Activated CD8-positive, alpha-beta memory T cell treated with anti-CD3 and anti-CD28 coated beads, Interleukin-2, amount 50 U/mL, for 4 hours (primary cell): ENCODE measurements at regions not wholly inside any gene's neighbourhood (a gene's known extent, or its start where the extent isn't known, plus 50 kb on each side); places are given as distances from the start of the nearest gene placed in this dataset.
"Not testable (repeated sequence)": the region's sequence is repeated elsewhere in the genome, so short reads cannot be mapped to it uniquely, and the experiment has no call there.

Experiments used
- DNase-seq: peaks from one replicate; pipeline ENCODE4 v3.0.0-alpha.2; 2020

GRCh38 chr12:25327321-25327720 is 76.6 kb upstream of the KRAS start:
- DNase-seq, result no peak

- DNase-seq, result no peak
Measured at GRCh38 chr12:25326326-25326725, 75.6 kb upstream of the KRAS start.

- DNase-seq, result no peak
Measured at GRCh38 chr12:25324861-25325260, 74.1 kb upstream of the KRAS start.

GRCh38 chr12:25323581-25323982 is 72.9 kb upstream of the KRAS start:
- no peak for DNase-seq

DNA sequence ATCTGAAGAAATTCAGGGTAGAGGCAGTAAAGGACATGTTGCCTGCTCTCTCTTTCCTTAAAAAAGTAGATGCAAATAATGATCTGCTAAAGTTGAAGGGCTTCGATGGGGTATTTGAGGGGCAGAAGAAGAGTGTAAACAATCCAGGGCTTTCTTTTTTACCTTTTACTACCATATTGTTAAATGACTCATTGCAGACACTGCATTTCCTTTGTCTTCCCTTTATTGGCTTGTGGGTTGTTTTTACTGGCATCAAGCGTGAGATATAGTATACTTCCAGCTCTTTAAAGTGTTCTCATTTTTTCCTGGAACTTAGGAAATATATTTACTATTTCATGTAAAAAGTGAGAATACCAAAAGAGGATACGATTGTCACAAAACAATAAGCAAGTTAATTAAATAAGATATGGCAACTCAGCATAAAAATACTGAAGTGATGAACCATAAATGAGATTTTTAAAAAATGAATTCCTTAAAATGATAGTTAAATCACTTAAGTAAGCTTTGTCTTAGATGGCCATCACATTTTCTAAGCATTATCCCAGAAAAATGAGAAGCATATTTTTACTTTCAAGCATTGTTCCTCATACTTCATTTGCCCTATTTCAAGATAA is 72.3 kb upstream of the KRAS start:
- DNase-seq, result no peak

DNA sequence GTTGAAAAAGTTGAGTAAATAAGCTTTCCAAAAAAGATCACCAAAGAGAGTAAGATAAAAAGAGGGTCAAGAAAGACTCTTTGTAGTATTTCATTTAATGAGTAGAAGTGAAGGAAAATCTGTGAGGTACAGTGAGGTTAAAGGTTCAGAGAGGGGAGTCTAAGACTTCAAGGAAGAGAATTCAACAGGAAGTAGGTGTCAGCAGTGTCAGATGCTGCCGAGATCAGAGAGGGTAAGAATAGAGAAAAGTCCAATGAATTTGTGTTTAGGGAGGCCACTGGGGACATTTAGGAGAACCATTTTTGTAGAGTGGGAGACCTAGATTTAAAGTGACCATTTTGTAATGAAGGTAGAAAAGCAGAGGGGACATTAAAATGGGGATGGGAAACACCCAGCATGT is 71.6 kb upstream of the KRAS start:
- no peak for DNase-seq

GRCh38 chr12:25321772-25322171 is 71.0 kb upstream of the KRAS start:
- no peak for DNase-seq

DNA sequence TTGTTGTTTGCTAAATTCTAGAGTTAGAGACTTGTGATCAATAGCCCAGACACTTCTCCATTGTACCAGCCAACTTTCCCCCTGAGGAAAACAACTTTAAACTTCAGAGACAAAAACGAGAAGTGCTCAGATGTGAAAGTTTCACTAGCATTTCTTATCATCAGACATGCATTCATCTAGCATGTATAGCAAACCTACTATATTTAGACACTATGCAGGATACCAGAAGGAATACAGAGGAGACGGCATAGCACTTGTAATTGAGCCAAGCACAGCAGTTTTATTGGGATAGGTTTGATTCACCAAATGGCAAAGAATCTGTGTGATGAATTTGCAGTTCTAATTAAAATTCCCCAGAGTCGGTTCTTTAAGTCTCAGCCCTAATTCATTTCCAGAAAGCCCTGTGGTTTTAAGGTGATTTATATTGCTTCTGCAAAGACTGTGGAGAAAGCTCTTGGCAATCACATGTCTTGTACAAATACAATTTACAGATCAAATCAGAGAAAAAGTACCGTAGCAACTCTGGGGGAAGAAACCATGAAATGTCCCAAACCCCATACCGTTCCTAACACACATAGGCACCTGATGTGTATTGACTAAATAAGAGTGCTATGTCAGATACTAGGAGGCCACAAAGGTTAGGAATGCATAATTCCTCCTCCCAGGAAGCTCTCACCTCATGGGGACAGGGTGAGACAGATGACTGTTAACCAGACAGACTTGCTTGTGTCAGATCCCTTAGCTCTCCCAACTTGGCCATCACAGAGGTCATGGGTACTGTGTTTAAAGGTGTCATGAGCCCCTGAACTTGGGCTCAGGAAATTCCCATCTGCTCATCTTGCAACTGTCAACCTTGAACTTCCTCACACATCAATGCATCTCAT is 69.6 kb upstream of the KRAS start:
- DNase-seq, result no peak

GRCh38 chr12:25319233-25319984 is 68.7 kb upstream of the KRAS start:
- no peak for DNase-seq

DNA sequence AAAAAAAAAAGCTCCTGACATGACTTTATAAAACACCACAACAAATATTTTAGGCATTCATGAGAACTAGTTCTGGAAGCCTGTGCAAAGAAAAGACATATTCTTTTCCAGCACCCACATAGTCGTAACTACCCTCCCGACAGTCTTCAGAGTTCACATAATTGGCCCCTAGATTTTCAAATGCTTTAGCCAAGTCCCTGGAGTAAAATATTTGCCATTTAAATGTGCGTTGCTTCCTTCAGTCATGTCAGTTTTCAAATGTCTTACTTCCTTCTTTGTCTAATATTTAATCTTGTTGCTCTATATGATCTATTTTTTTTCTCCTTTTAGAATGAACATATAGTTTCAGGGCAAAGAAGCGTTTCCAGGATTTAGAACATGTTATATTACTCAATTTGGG is 66.8 kb upstream of the KRAS start:
- DNase-seq, result no peak

DNA sequence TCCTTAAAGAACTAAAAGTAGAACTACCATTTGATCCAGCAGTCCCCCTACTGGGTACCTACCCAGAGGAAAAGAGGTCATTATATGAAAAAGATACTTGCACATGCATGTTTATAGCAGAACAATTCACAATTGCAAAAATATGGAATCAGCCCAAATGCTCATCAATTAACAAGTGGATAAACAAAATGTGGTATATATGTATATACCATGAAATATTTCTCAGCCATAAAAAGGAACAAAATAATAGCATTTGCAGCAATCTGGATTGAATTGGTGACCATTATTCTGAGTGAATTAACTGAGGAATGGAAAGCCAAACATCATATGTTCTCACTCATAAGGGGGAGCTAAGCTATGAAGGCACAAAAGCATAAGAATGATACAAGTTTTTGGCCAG is 64.7 kb upstream of the KRAS start:
- no peak for DNase-seq

DNA sequence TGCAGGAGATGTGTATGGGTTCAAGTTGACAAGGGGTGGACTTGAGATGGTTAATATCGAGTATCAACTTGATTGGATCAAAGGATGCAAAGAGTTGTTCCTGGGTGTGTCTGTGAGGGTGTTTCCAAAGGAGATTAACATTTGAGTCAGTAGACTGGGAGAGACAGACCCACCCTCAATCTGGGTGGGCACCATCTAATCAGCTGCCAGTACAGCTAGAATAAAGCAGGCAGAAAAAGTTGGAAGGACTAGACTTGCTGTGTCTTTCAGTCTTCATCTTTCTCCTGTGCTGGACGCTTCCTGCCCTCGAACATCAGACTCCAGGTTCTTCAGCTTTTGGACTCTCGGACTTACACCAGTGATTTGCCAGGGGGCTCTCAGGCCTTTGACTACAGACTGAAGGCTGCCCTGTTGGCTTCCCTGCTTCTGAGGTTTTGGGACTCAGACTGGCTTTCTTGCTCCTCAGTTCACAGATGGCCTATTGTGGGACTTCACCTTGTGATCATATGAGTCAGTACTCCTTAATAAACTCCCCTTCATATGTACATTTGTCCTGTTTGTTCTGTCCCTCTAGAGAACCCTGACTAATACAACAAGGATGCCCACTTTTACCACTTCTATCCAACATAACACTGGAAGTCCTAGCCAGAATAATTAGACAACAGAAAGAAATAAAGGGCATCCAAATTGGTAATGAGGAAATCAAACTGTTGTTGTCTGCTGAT is 62.7 kb upstream of the KRAS start:
- not testable (repeated sequence) for DNase-seq

DNA sequence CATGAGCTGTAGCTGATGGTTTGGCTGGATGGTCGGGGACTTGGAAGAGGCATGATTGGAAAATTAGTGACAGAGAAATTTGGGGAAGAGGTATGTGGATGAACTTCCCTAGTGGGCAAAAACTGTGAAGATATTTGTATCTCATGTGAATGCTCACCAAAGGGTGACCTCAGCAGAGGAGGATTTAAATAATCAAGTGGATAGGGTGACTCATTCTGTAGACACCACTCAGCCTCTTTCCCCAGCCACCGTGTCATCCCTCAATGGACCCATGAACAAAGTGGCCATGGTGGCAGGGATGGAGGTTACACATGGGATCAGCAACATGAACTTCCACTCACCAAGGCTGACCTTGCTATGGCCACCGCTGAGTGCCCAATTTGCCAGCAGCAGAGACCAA is 60.8 kb upstream of the KRAS start:
- DNase-seq, result no peak

DNA sequence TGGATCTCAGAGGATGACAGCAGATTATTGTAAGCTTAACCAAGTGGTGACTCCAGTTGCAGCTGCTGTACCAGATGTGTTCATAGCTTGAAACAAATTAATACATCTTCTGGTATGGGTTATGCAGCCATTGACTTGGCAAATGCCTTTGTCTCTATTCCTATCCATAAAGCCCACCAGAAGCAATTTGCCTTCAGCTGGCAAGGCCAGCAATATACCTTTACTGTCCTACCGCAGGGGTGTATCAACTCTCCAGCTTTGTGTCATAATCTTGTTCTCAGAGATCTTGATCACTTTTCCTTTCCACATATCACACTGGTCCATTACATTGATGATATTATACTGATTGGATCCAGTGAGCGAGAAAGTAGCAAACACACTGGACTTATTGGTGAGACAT is 59.3 kb upstream of the KRAS start:
- not testable (repeated sequence) for DNase-seq

GRCh38 chr12:25308756-25309155 is 58.0 kb upstream of the KRAS start:
- DNase-seq, result no peak

- no peak for DNase-seq
Measured at GRCh38 chr12:25307818-25308217, 57.1 kb upstream of the KRAS start.

- no peak for DNase-seq
Measured at GRCh38 chr12:25301798-25302197, 51.1 kb upstream of the KRAS start.
